MM.1S (cell line): ENCODE measurements at regions not wholly inside any gene's neighbourhood (a gene's known extent, or its start where the extent isn't known, plus 50 kb on each side); places are given as distances from the start of the nearest gene placed in this dataset.

Experiments used
- DNase-seq: peaks from one replicate; pipeline ENCODE4 v3.0.0-alpha.2; 2015
- H2AFZ ChIP-seq: fragments of 300-600 bp; sonication (generic); 2 replicates; pipeline ENCODE4 v1.6.0; 2016; ENCODE audit warnings: antibody characterized with exemption, low read length
- H3F3A ChIP-seq: fragments of 300-600 bp; sonication (generic); 2 replicates; pipeline ENCODE4 v1.6.1; 2016; ENCODE audit warnings: mild to moderate bottlenecking, antibody characterized with exemption, low read length, moderate library complexity, mixed read lengths; ENCODE audit not compliant: insufficient read depth
- H3K27ac ChIP-seq: fragments of 300-600 bp; sonication (generic); 2 replicates; pipeline ENCODE4 v1.5.1; 2016; ENCODE audit warnings: mild to moderate bottlenecking, low read length
- H3K27me3 ChIP-seq: fragments of 300-600 bp; sonication (generic); replicated peaks from 2 replicates; pipeline ENCODE4 v1.6.0; 2016; ENCODE audit warnings: low read length; ENCODE audit not compliant: insufficient read depth
- H3K36me3 ChIP-seq: fragments of 300-600 bp; sonication (generic); replicated peaks from 2 replicates; pipeline ENCODE4 v1.6.1; 2016; ENCODE audit warnings: mild to moderate bottlenecking, low read length, mixed read lengths; ENCODE audit not compliant: insufficient read depth
- H3K4me1 ChIP-seq: fragments of 300-600 bp; sonication (generic); 2 replicates; pipeline ENCODE4 v1.6.1; 2016; ENCODE audit warnings: low read length, mixed read lengths
- H3K4me2 ChIP-seq: fragments of 300-600 bp; sonication (generic); 2 replicates; pipeline ENCODE4 v1.6.0; 2016; ENCODE audit warnings: low read depth, low read length
- H3K4me3 ChIP-seq: fragments of 300-600 bp; sonication (generic); 2 replicates; pipeline ENCODE4 v1.5.1; 2016; ENCODE audit warnings: low read length, mixed read lengths
- H3K79me2 ChIP-seq: fragments of 300-600 bp; sonication (generic); 2 replicates; pipeline ENCODE4 v1.6.1; 2016; ENCODE audit warnings: mixed run types, low read length, mixed read lengths
- H3K9ac ChIP-seq: fragments of 300-600 bp; sonication (generic); 2 replicates; pipeline ENCODE4 v1.6.1; 2016; ENCODE audit warnings: low read length, mixed read lengths
- H3K9me2 ChIP-seq: fragments of 300-600 bp; sonication (generic); replicated peaks from 2 replicates; pipeline ENCODE4 v1.6.1; 2016; ENCODE audit warnings: mild to moderate bottlenecking, low read length, mixed read lengths; ENCODE audit not compliant: insufficient read depth
- H3K9me3 ChIP-seq: fragments of 300-600 bp; sonication (generic); replicated peaks from 2 replicates; pipeline ENCODE4 v1.6.1; 2016; ENCODE audit warnings: mild to moderate bottlenecking, low read length, mixed read lengths; ENCODE audit not compliant: insufficient read depth
- H4K20me1 ChIP-seq: fragments of 300-600 bp; sonication (generic); 2 replicates; pipeline ENCODE4 v1.6.1; 2016; ENCODE audit warnings: mild to moderate bottlenecking, low read length, moderate library complexity, mixed read lengths; ENCODE audit not compliant: insufficient read depth
- EZH2 ChIP-seq: fragments of 300-600 bp; sonication (generic); optimal IDR thresholded peaks from 2 replicates; pipeline ENCODE3; 2017; ENCODE audit warnings: low read depth, mild to moderate bottlenecking, antibody characterized with exemption, low read length, mixed read lengths
- EZH2phosphoT487 ChIP-seq: fragments of 300-600 bp; sonication (generic); IDR thresholded peaks from 2 replicates; pipeline ENCODE4 v1.6.1; 2018; ENCODE audit warnings: antibody characterized with exemption, low read length
- TF ChIP-seq, protein P1 (sequence below): fragments of 300-600 bp; sonication (generic); IDR thresholded peaks from 2 replicates; pipeline ENCODE4 v1.5.1; 2016; ENCODE audit warnings: antibody characterized with exemption, low read length, mixed read lengths

DNA sequence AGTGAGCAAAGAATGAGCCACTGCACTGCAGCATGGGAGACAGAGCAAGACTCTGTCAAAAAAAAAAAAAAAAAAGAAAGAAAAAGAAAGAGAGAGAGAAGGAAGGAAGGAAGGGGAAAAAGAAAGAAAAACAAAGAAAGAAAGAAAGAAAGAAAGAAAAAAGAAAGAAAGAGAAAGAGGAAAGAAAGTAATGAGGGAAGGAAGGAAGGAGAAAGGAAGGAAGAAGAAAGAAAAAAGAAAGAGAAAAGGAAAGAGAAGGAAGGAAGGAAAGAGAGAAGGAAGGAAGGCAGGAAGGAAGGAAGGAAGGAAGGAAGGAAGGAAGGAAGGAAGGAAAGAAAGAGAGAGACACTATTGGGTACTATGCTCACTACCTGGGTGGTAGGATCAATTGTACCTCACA lies 122.2 kb upstream of the ERCC4 start:
- no peak overlapping the region for H3K9ac ChIP-seq
- no peak overlapping the region for H3K4me3 ChIP-seq
- no peaks in the 10 kb centered on the region for H3K79me2 ChIP-seq
- no peak overlapping the region for H3K4me2 ChIP-seq
- DNase-seq = no peak
- TF ChIP-seq EZH2phosphoT487 (no peak), EZH2 (no peak)
- TF ChIP-seq, protein P1, sequence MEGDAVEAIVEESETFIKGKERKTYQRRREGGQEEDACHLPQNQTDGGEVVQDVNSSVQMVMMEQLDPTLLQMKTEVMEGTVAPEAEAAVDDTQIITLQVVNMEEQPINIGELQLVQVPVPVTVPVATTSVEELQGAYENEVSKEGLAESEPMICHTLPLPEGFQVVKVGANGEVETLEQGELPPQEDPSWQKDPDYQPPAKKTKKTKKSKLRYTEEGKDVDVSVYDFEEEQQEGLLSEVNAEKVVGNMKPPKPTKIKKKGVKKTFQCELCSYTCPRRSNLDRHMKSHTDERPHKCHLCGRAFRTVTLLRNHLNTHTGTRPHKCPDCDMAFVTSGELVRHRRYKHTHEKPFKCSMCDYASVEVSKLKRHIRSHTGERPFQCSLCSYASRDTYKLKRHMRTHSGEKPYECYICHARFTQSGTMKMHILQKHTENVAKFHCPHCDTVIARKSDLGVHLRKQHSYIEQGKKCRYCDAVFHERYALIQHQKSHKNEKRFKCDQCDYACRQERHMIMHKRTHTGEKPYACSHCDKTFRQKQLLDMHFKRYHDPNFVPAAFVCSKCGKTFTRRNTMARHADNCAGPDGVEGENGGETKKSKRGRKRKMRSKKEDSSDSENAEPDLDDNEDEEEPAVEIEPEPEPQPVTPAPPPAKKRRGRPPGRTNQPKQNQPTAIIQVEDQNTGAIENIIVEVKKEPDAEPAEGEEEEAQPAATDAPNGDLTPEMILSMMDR = no peak
- no peaks in the 10 kb centered on the region for H3K4me1 ChIP-seq
- no peaks in the 10 kb centered on the region for H4K20me1 ChIP-seq
- H3K27ac ChIP-seq = no peak overlapping the region
- H2AFZ ChIP-seq = no peak overlapping the region
- no peaks in the 10 kb centered on the region for H3K9me2 ChIP-seq
- H3K9me3 ChIP-seq = no peaks in the 10 kb centered on the region
- no peaks in the 10 kb centered on the region for H3K36me3 ChIP-seq
- no peaks in the 10 kb centered on the region for H3F3A ChIP-seq
- H3K27me3 ChIP-seq = no peaks in the 10 kb centered on the region

DNA sequence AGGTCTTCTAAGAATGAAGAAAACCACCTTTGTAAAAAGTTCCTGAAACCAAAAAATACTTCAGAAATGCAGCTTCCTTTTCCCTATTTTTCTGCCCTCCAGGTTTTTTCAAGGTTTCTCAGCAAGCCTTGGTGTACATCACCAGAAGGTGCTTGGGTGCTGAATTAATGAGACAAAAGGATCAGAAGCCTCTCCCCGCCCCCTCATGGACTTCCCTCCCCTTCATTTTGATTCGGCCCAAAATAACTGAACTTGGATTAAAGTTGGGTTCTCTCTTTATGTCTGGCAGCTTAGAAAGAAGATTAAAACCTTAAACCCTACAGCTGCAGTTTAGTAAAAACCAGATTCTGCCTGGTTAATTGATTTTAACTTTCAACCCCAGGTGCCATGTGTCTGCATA lies 121.7 kb upstream of the ERCC4 start:
- Histone ChIP-seq H3K27me3 (no peaks in the 10 kb centered on the region), H3K27ac (no peak overlapping the region), H3K4me2 (no peak overlapping the region), H3K4me3 (no peak overlapping the region), H2AFZ (no peak overlapping the region), H4K20me1 (no peaks in the 10 kb centered on the region), H3K4me1 (no peaks in the 10 kb centered on the region), H3K9ac (no peak overlapping the region), H3K9me3 (no peaks in the 10 kb centered on the region), H3F3A (no peaks in the 10 kb centered on the region), H3K36me3 (no peaks in the 10 kb centered on the region), H3K9me2 (no peaks in the 10 kb centered on the region), H3K79me2 (no peaks in the 10 kb centered on the region)
- TF ChIP-seq EZH2 (no peak), EZH2phosphoT487 (no peak)
- TF ChIP-seq, protein P1 = no peak
- DNase-seq = no peak

DNA sequence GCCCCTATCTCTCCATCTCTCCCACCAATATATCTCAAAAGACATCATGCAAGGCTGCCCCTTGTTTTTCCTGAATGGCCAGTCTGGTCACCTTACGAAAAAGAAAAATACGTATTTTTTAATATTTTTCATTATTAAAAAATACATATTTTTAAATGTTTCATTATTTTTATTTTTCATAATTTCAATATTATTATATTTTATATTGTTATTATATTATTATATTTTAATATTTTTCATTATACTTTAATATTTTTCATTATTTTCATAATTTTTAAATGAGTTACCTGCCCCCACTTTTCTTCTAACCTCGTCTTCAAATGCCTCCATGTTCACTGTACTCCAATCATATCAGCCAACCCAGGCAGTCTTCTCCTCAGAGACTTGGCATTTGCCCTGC lies 116.0 kb upstream of the ERCC4 start:
- no peaks in the 10 kb centered on the region for H3K4me1 ChIP-seq
- no peak overlapping the region for H2AFZ ChIP-seq
- H3K9me2 ChIP-seq = no peaks in the 10 kb centered on the region
- no peaks in the 10 kb centered on the region for H3K36me3 ChIP-seq
- H4K20me1 ChIP-seq = no peaks in the 10 kb centered on the region
- no peak overlapping the region for H3K4me3 ChIP-seq
- DNase-seq = no peak
- H3K4me2 ChIP-seq = no peak overlapping the region
- no peak overlapping the region for H3K27ac ChIP-seq
- TF ChIP-seq, protein P1 = no peak
- TF ChIP-seq EZH2phosphoT487 (no peak), EZH2 (no peak)
- no peaks in the 10 kb centered on the region for H3K79me2 ChIP-seq
- no peaks in the 10 kb centered on the region for H3K9me3 ChIP-seq
- no peaks in the 10 kb centered on the region for H3F3A ChIP-seq
- no peak overlapping the region for H3K9ac ChIP-seq
- H3K27me3 ChIP-seq = no peaks in the 10 kb centered on the region

DNA sequence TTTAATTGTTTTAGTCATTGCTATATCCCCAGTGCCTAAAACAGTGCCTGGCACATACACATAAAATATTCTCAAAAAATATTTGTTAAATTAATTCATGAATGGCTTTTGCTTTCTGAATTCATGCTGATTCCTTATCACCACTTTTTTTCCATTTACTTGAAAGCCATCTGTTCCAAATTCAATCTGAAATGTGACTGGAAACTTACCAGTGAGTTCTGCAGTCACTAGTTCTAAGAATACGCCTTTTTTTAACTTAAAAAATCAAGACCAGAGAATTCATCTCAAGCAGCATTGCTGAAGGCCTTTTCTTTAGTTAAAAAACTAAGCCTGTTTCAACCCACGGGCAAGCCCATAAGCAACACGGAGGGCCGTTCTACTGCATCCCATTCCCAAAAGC lies 114.0 kb upstream of the ERCC4 start:
- Histone ChIP-seq H4K20me1 (no peaks in the 10 kb centered on the region), H2AFZ (no peak overlapping the region)
- TF ChIP-seq, protein P1 = no peak
- TF ChIP-seq EZH2 (no peak), EZH2phosphoT487 (no peak)

More for the DNA sequence above, 114.0 kb upstream of the ERCC4 start:
- peaks cover 4% of the 10 kb centered on the region for H3K4me1 ChIP-seq
- H3K9me3 ChIP-seq = no peaks in the 10 kb centered on the region
- no peak for DNase-seq
- H3K36me3 ChIP-seq = no peaks in the 10 kb centered on the region
- H3K4me2 ChIP-seq = no peak overlapping the region
- H3K4me3 ChIP-seq = no peak overlapping the region
- peaks cover 5% of the 10 kb centered on the region for H3F3A ChIP-seq
- H3K9ac ChIP-seq = no peak overlapping the region
- H3K27me3 ChIP-seq = no peaks in the 10 kb centered on the region
- H3K27ac ChIP-seq = no peak overlapping the region
- no peaks in the 10 kb centered on the region for H3K79me2 ChIP-seq
- no peaks in the 10 kb centered on the region for H3K9me2 ChIP-seq
